GM12878 (cell line): ENCODE measurements at regions not wholly inside any gene's neighbourhood (a gene's known extent, or its start where the extent isn't known, plus 50 kb on each side); places are given as distances from the start of the nearest gene placed in this dataset.

Experiments
- FOS ChIP-seq: IDR thresholded peaks from 3 replicates; pipeline ENCODE4 v1.6.1; 2011; ENCODE audit warnings: borderline replicate concordance; ENCODE audit not compliant: insufficient read length; ENCODE audit errors: extremely low read depth
- POLR2A ChIP-seq: IDR thresholded peaks from 2 replicates; pipeline ENCODE4 v1.6.1; 2011; ENCODE audit warnings: low read depth, mild to moderate bottlenecking, low read length
- RAD21 ChIP-seq: IDR thresholded peaks from 2 replicates; pipeline ENCODE4 v1.6.1; 2011; ENCODE audit warnings: mild to moderate bottlenecking, low read depth, low read length, moderate library complexity; ENCODE audit not compliant: insufficient read depth
- TBL1XR1 ChIP-seq: IDR thresholded peaks from 2 replicates; pipeline ENCODE4 v1.6.1; 2012; ENCODE audit warnings: low read depth, low read length, improper control_type of control experiment
- TF ChIP-seq, protein P1 (sequence below), 3 experiments: IDR thresholded peaks in 2 of 3; conservative IDR thresholded peaks in 1 of 3; 2 replicates each; pipeline ENCODE4 v1.5.1; 2011; ENCODE audit warnings: low read depth in 3 of 3, low read length in 3 of 3, mild to moderate bottlenecking in 3 of 3, control low read depth in 2 of 3, moderate library complexity in 2 of 3, inconsistent platforms in 1 of 3, mixed read lengths in 1 of 3; ENCODE audit not compliant: control insufficient read depth in 2 of 3, insufficient read depth in 1 of 3; ENCODE audit errors: extremely low read depth in 1 of 3

- TF ChIP-seq RAD21: no peak
- no peak for TF ChIP-seq TBL1XR1
- TF ChIP-seq, protein P1, sequence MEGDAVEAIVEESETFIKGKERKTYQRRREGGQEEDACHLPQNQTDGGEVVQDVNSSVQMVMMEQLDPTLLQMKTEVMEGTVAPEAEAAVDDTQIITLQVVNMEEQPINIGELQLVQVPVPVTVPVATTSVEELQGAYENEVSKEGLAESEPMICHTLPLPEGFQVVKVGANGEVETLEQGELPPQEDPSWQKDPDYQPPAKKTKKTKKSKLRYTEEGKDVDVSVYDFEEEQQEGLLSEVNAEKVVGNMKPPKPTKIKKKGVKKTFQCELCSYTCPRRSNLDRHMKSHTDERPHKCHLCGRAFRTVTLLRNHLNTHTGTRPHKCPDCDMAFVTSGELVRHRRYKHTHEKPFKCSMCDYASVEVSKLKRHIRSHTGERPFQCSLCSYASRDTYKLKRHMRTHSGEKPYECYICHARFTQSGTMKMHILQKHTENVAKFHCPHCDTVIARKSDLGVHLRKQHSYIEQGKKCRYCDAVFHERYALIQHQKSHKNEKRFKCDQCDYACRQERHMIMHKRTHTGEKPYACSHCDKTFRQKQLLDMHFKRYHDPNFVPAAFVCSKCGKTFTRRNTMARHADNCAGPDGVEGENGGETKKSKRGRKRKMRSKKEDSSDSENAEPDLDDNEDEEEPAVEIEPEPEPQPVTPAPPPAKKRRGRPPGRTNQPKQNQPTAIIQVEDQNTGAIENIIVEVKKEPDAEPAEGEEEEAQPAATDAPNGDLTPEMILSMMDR (IDR thresholded peaks at IDR 0.05 in 2 of 3, conservative IDR thresholded peaks at IDR 0.05 in 1 of 3; ENCODE audit: control insufficient read depth in 2 of 3, extremely low read depth in 1 of 3, insufficient read depth in 1 of 3, low read depth in 3 of 3, low read length in 3 of 3): no peak
- TF ChIP-seq POLR2A: no peak
- TF ChIP-seq FOS: no peak
These were observed 353.6 kb upstream of the MAP2 start for GRCh38 chr2:209070262-209070661.
